Heart right ventricle (tissue), 15 donors: ENCODE measurements at regions not wholly inside any gene's neighbourhood (a gene's known extent, or its start where the extent isn't known, plus 50 kb on each side); places are given as distances from the start of the nearest gene placed in this dataset.

Source experiments
- ATAC-seq, 8 donors: fragments of 200-7000 bp; cut with Tn5 transposase; one replicate each; pipeline ENCODE4 v1.9.1; 2020; ENCODE audit warnings: mild to moderate bottlenecking in 8 of 8, moderate library complexity in 8 of 8, moderate number of reproducible peaks in 1 of 8
- DNase-seq, 2 donors: peaks; one replicate each; pipeline ENCODE4 v3.0.0-alpha.2; 2020
- H3K27ac ChIP-seq, 10 donors: fragments of 200-600 bp; sonication (generic) in 2 of 10; one replicate each; pipeline versions ENCODE4 v1.5.0 to v1.8.0; 2020 to 2022; ENCODE audit warnings: mild to moderate bottlenecking in 3 of 10
- H3K27me3 ChIP-seq, 7 donors: fragments of 200-600 bp; one replicate each; pipeline ENCODE4 v1.8.0; 2021 to 2022; ENCODE audit warnings: mild to moderate bottlenecking in 2 of 7
- H3K36me3 ChIP-seq, 9 donors: fragments of 200-600 bp; sonication (generic) in 1 of 9; one replicate each; pipeline versions ENCODE4 v1.5.0 to v1.8.0; 2020 to 2022; ENCODE audit warnings: mild to moderate bottlenecking in 2 of 9
- H3K4me1 ChIP-seq, 9 donors: fragments of 200-600 bp; sonication (generic) in 1 of 9; one replicate each; pipeline versions ENCODE4 v1.5.0 to v1.8.0; 2020 to 2022; ENCODE audit warnings: mild to moderate bottlenecking in 4 of 9
- H3K4me3 ChIP-seq, 10 donors: fragments of 200-600 bp; sonication (generic) in 2 of 10; one replicate each; pipeline versions ENCODE4 v1.5.0 to v1.8.0; 2020 to 2022; ENCODE audit warnings: mild to moderate bottlenecking in 7 of 10, moderate library complexity in 2 of 10
- H3K9me3 ChIP-seq, 11 donors: fragments of 200-600 bp in 10 of 11; sonication (generic) in 2 of 11; one replicate each; pipeline versions ENCODE4 v1.5.0 to v1.8.0; 2013 to 2022; ENCODE audit warnings: mild to moderate bottlenecking in 2 of 11, control low read depth in 1 of 11, moderate library complexity in 1 of 11
- intact Hi-C, 10 donors: fragments of 100-400 bp; cut with DNase I; formaldehyde crosslinking; loops; one replicate each; pipeline versions ENCODE4 v1.11.1 to v1.14.2; 2022
- TF ChIP-seq, protein P1 (sequence below), 9 donors: fragments of 200-600 bp; sonication (generic) in 2 of 9; IDR thresholded peaks; one replicate each; pipeline versions ENCODE4 v1.5.0 to v1.8.0; 2021 to 2022; ENCODE audit warnings: antibody characterized with exemption in 9 of 9, mild to moderate bottlenecking in 5 of 9, moderate library complexity in 1 of 9
- donor health status: Arrhythmogenic right ventricular cardiomyopathy.
- donor health status: ischemic (EF 13 %, LVEDD 7.1; RV severe dilation, severe dysfunction).
- donor health status: DM: no; HTN: yes; CAD: no.
- donor health status: DM: no; HTN: no; CAD: no.
- donor health status: ischemic (EF 25% LVEDD 6.9; RV normal size, moderate dysfunction).
- donor health status: ischemic (EF 25% LVEDD 5.7; RV mildly dilated, moderate dysfunction).
- donor health status: healthy.
- donor health status: DM: yes; HTN: yes; CAD: no.
- donor health status: Ischemic cardiomyopathy.
- donor health status: ischemic (EF 35%, LVEDD 5.7; RV mildly dilated, moderate dysfunction).
- donor health status: nonischemic (EF 11% LVEDD 7.7; RV severe dilation, severe dysfunction).
- donor health status: DM: yes; HTN: yes; CAD: no.
- donor health status: PGD.
- donor health status: ischemic (EF 29% LVEDD 5.4; RV normal size, mild dysfunction).
- donor health status: nonischemic (EF 23%, LVEDD 6.1; RV moderate dilation, normal function).

DNA sequence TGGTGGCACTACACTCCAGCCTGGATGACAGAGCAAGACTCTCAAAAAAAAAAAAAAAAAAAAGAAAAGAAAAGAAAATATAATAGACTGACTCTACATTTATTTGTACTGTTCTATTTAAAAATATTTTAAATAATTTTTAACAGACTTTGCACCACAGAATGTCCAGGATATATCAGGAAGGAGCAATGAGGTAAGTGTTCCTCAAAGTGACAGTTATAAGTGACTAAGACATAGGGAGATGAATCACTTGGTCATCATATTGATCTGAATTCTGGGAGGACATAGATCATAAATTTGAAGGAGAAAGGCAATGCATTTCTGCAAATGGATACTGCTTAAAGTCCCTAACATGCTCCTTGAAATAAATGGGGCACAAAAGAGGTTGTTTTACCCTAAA is 221.5 kb downstream of the KCNC2 start:
- TF ChIP-seq, protein P1, sequence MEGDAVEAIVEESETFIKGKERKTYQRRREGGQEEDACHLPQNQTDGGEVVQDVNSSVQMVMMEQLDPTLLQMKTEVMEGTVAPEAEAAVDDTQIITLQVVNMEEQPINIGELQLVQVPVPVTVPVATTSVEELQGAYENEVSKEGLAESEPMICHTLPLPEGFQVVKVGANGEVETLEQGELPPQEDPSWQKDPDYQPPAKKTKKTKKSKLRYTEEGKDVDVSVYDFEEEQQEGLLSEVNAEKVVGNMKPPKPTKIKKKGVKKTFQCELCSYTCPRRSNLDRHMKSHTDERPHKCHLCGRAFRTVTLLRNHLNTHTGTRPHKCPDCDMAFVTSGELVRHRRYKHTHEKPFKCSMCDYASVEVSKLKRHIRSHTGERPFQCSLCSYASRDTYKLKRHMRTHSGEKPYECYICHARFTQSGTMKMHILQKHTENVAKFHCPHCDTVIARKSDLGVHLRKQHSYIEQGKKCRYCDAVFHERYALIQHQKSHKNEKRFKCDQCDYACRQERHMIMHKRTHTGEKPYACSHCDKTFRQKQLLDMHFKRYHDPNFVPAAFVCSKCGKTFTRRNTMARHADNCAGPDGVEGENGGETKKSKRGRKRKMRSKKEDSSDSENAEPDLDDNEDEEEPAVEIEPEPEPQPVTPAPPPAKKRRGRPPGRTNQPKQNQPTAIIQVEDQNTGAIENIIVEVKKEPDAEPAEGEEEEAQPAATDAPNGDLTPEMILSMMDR (IDR thresholded peaks at IDR 0.05) = no peak
- H3K4me1 ChIP-seq = no peaks in the 10 kb centered on the region
- H3K4me3 ChIP-seq = no peak overlapping the region
- no peaks in the 10 kb centered on the region for H3K36me3 ChIP-seq
- intact Hi-C loops = no loop called here
- H3K27ac ChIP-seq = no peak overlapping the region
- H3K27me3 ChIP-seq = no peaks in the 10 kb centered on the region
- DNase-seq = no peak
- no peaks in the 10 kb centered on the region for H3K9me3 ChIP-seq
- ATAC-seq = no peak
